HepG2 (cell line): ENCODE measurements at regions not wholly inside any gene's neighbourhood (a gene's known extent, or its start where the extent isn't known, plus 50 kb on each side); places are given as distances from the start of the nearest gene placed in this dataset.

Source experiments
- ATAC-seq: fragments of 200-7000 bp; cut with Tn5 transposase; 3 replicates; pipeline ENCODE4 v1.9.1; 2020; ENCODE audit warnings: mild to moderate bottlenecking, moderate library complexity
- BruUV-seq: library from RNA; stranded (reverse); fragments of 400-500 nt; replicated peaks from 2 replicates; lab custom pipeline; 2021; lab: Mats Ljungman, UMichigan
- CTCF ChIA-PET: fragments of 300-600 bp; formaldehyde crosslinking; extraction: SDS; loops from one replicate; lab custom pipeline; 2021; ENCODE audit warnings: low total read pairs, inconsistent platforms, low intra/inter-chr PET ratio; lab: Yijun Ruan, JAX
- POLR2A ChIA-PET: fragments of 350-600 bp; sonication (Branson Sonifier 250); formaldehyde crosslinking; loops from one replicate; lab custom pipeline; 2020; ENCODE audit warnings: antibody characterized with exemption, inconsistent platforms; lab: Yijun Ruan, JAX
- DNase-seq: peaks from one replicate; pipeline ENCODE4 v3.0.0-alpha.2; 2015; ENCODE audit warnings: low spot score
- FAIRE-seq: peaks from 3 replicates; lab custom pipeline; 2011; peaks lifted over from hg19 to GRCh38; lab: Jason Lieb, UNC
- H2AFZ ChIP-seq: one replicate; pipeline ENCODE4 v1.6.1; 2011; ENCODE audit warnings: low read length, inconsistent platforms
- H3K27ac ChIP-seq: fragments of 300-600 bp; 3 replicates; pipeline ENCODE4 v1.8.0; 2011; ENCODE audit warnings: mixed run types, mild to moderate bottlenecking, mixed read lengths, low read length, inconsistent platforms; ENCODE audit not compliant: insufficient read depth; ENCODE audit errors: extremely low read length
- H3K27me3 ChIP-seq, 2 experiments: fragments of 200-600 bp in 1 of 2; 2 replicates in 1 of 2; 3 replicates in 1 of 2; pipeline versions ENCODE4 v1.6.0 to v1.8.0; 2011; ENCODE audit warnings: low read length in 2 of 2, mild to moderate bottlenecking in 2 of 2, moderate library complexity in 2 of 2, inconsistent platforms in 1 of 2; ENCODE audit not compliant: insufficient read depth in 2 of 2, control insufficient read depth in 1 of 2
- H3K36me3 ChIP-seq, 2 experiments: fragments of 200-600 bp in 1 of 2; replicated peaks in 1 of 2; 2 replicates in 1 of 2; 3 replicates in 1 of 2; pipeline versions ENCODE4 v1.5.1 to v1.8.0; 2011; ENCODE audit warnings: low read length in 2 of 2, inconsistent platforms in 1 of 2; ENCODE audit not compliant: insufficient read depth in 2 of 2, control insufficient read depth in 1 of 2
- H3K4me1 ChIP-seq: 2 replicates; pipeline ENCODE4 v1.5.1; 2012; ENCODE audit warnings: low read length, inconsistent platforms; ENCODE audit not compliant: insufficient read depth
- H3K4me2 ChIP-seq: 2 replicates; pipeline ENCODE4 v1.6.0; 2011; ENCODE audit warnings: low read depth, low read length, inconsistent platforms
- H3K4me3 ChIP-seq, 3 experiments: fragments of 200-600 bp in 1 of 3; sonication (generic), shearing (Covaris generic) in 1 of 3; replicated peaks in 1 of 3; 2 replicates each; pipeline ENCODE4 v1.5.1; 2011 to 2016; ENCODE audit warnings: low read length in 3 of 3, inconsistent platforms in 2 of 3, low read depth in 2 of 3, mild to moderate bottlenecking in 2 of 3, control low read depth in 1 of 3, mixed read lengths in 1 of 3; ENCODE audit not compliant: insufficient read depth in 1 of 3
- H3K79me2 ChIP-seq: one replicate; pipeline ENCODE4 v1.6.1; 2011; ENCODE audit warnings: low read length, inconsistent platforms; ENCODE audit not compliant: insufficient read depth
- H3K9ac ChIP-seq: 2 replicates; pipeline ENCODE4 v1.6.0; 2011; ENCODE audit warnings: mild to moderate bottlenecking, low read depth, low read length, inconsistent platforms; ENCODE audit not compliant: insufficient read depth
- H3K9me3 ChIP-seq: 2 replicates; pipeline ENCODE4 v1.5.1; 2012; ENCODE audit warnings: mild to moderate bottlenecking, low read length
- H4K20me1 ChIP-seq: 2 replicates; pipeline ENCODE4 v1.6.0; 2011; ENCODE audit warnings: inconsistent platforms, mild to moderate bottlenecking, low read length, moderate library complexity; ENCODE audit not compliant: insufficient read depth
- CEBPG ChIP-seq: IDR thresholded peaks from 2 replicates; pipeline ENCODE4 v1.6.1; 2016
- GRHL1 ChIP-seq: sonication (generic); formaldehyde crosslinking; conservative IDR thresholded peaks from 2 replicates; pipeline ENCODE4 v1.8.0; 2022; ENCODE audit warnings: missing genetic modification reagents
- HCFC1 ChIP-seq: fragments of 150-350 bp; IDR thresholded peaks from 2 replicates; pipeline ENCODE4 v1.6.1; 2014; ENCODE audit warnings: low read depth, low read length
- MIER3 ChIP-seq: IDR thresholded peaks from 2 replicates; pipeline ENCODE4 v1.6.1; 2016; ENCODE audit warnings: missing compliant biosample characterization, borderline replicate concordance
- MNT ChIP-seq: fragments of 450-650 bp; IDR thresholded peaks from 2 replicates; pipeline ENCODE4 v1.6.1; 2016
- MYC ChIP-seq: sonication (generic); formaldehyde crosslinking; IDR thresholded peaks from 2 replicates; pipeline ENCODE4 v1.9.0; 2021; ENCODE audit warnings: missing genetic modification reagents, borderline replicate concordance
- MZF1 ChIP-seq: sonication (generic); formaldehyde crosslinking; IDR thresholded peaks from 2 replicates; pipeline ENCODE4 v1.8.1; 2023; ENCODE audit warnings: mild to moderate bottlenecking, missing genetic modification reagents, borderline replicate concordance
- NR2F1 ChIP-seq, 2 experiments: fragments of 450-650 bp in 1 of 2; formaldehyde crosslinking in 1 of 2; IDR thresholded peaks; 2 replicates each; pipeline versions ENCODE4 v1.5.0 to v1.6.1; 2016 to 2020; ENCODE audit warnings: mild to moderate bottlenecking in 1 of 2, missing compliant biosample characterization in 1 of 2, missing genetic modification reagents in 1 of 2, moderate library complexity in 1 of 2
- REL ChIP-seq: sonication (generic); formaldehyde crosslinking; conservative IDR thresholded peaks from 2 replicates; pipeline ENCODE4 v1.8.0; 2022; ENCODE audit warnings: mild to moderate bottlenecking, missing genetic modification reagents, moderate library complexity
- REPIN1 ChIP-seq: sonication (generic); formaldehyde crosslinking; IDR thresholded peaks from 2 replicates; pipeline ENCODE4 v1.8.0; 2022; ENCODE audit warnings: missing genetic modification reagents, low read depth, mild to moderate bottlenecking, borderline replicate concordance
- SCMH1 ChIP-seq: sonication (generic); formaldehyde crosslinking; IDR thresholded peaks from 2 replicates; pipeline ENCODE4 v1.9.0; 2021; ENCODE audit warnings: missing genetic modification reagents, mild to moderate bottlenecking, borderline replicate concordance
- SUZ12 ChIP-seq: fragments of 150-350 bp; IDR thresholded peaks from 2 replicates; pipeline ENCODE4 v1.6.1; 2014; ENCODE audit warnings: low read depth, low read length
- U2AF2 ChIP-seq: fragments of 200-400 bp; formaldehyde crosslinking; IDR thresholded peaks from 2 replicates; pipeline ENCODE4 v1.6.1; 2017; ENCODE audit warnings: low read depth, mild to moderate bottlenecking, low read length
- ZNF264 ChIP-seq: sonication (generic); formaldehyde crosslinking; IDR thresholded peaks from 2 replicates; pipeline ENCODE4 v1.4.0; 2020; ENCODE audit warnings: missing genetic modification reagents
- ZNF576 ChIP-seq: sonication (generic); formaldehyde crosslinking; IDR thresholded peaks from 2 replicates; pipeline ENCODE4 v1.4.0; 2020; ENCODE audit warnings: mild to moderate bottlenecking, missing genetic modification reagents
- WGBS: methylation state at CpG from one replicate; pipeline ENCODE4 v1.1.6; 2017; ENCODE audit warnings: low lambda C conversion rate; 5-methylcytosine and 5-hydroxymethylcytosine counted together
- in situ Hi-C: cut with HindIII; loops from 2 replicates; pipeline ENCODE4 v1.10.0; 2017; ENCODE audit warnings: low pct_unique_long_range_greater_than_20kb; ENCODE audit not compliant: extremely low pct_ligation_motif_present
- intact Hi-C: fragments of 100-400 bp; cut with micrococcal nuclease; formaldehyde crosslinking; loops from one replicate; pipeline ENCODE4 v1.10.0; 2022; ENCODE audit not compliant: unreplicated experiment
- TF ChIP-seq, protein P1 (sequence below): sonication (generic); formaldehyde crosslinking; IDR thresholded peaks from 2 replicates; pipeline ENCODE4 v1.8.0; 2023; ENCODE audit warnings: mild to moderate bottlenecking, missing genetic modification reagents
- TF ChIP-seq, protein P2 (sequence below): sonication (generic); formaldehyde crosslinking; IDR thresholded peaks from 2 replicates; pipeline ENCODE4 v1.4.0; 2020; ENCODE audit warnings: missing genetic modification reagents

GRCh38 chr2:239821694-239822075, 203.5 kb downstream of the NDUFA10 start:
- Histone ChIP-seq H3K4me1 (no peaks in the 10 kb centered on the region), H3K79me2 (no peaks in the 10 kb centered on the region), H3K4me3 (no peak overlapping the region), H4K20me1 (no peaks in the 10 kb centered on the region), H2AFZ (no peak overlapping the region), H3K4me2 (no peak overlapping the region), H3K27me3 (peaks cover 15 to 52% of the 10 kb centered on the region in 2 experiments; a peak in 4 of 5 replicates), H3K27ac (no peak overlapping the region), H3K9me3 (no peaks in the 10 kb centered on the region), H3K36me3 (no peaks in the 10 kb centered on the region), H3K9ac (no peak overlapping the region)
- CTCF ChIA-PET, result no interaction called here
- no peak for ATAC-seq
- WGBS, result 5% methylated on average over 4 of the region's 4 CpGs
- no TSS peak for BruUV-seq
- intact Hi-C loops, result no loop called here
- in situ Hi-C loops, result loop anchor here (5.0 kb wide), 1 partner anchor 321 kb away; the partner anchor contains the start of gene OTOS
- POLR2A ChIA-PET, result no interaction called here
- DNase-seq, result no peak
- FAIRE-seq, result no peak
- TF ChIP-seq MNT (no peak), ZNF576 (no peak), MIER3 (CRISPR knock-in tag) (no peak), NR2F1 (CRISPR knock-in tag; IDR thresholded peaks at IDR 0.05) (no peak), REL (CRISPR knock-in tag) (no peak), HCFC1 (no peak), SUZ12 (no peak), REPIN1 (no peak), U2AF2 (no peak), SCMH1 (CRISPR knock-in tag) (no peak), CEBPG (CRISPR knock-in tag) (no peak), MZF1 (CRISPR knock-in tag) (no peak), GRHL1 (CRISPR knock-in tag) (no peak), ZNF264 (CRISPR knock-in tag) (no peak), MYC (CRISPR knock-in tag) (no peak)
- TF ChIP-seq, protein P1, sequence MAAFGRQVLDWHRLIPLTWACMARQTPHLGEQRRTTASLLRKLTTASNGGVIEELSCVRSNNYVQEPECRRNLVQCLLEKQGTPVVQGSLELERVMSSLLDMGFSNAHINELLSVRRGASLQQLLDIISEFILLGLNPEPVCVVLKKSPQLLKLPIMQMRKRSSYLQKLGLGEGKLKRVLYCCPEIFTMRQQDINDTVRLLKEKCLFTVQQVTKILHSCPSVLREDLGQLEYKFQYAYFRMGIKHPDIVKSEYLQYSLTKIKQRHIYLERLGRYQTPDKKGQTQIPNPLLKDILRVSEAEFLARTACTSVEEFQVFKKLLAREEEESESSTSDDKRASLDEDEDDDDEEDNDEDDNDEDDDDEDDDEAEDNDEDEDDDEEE (CRISPR knock-in tag), result no peak
- TF ChIP-seq, protein P2, sequence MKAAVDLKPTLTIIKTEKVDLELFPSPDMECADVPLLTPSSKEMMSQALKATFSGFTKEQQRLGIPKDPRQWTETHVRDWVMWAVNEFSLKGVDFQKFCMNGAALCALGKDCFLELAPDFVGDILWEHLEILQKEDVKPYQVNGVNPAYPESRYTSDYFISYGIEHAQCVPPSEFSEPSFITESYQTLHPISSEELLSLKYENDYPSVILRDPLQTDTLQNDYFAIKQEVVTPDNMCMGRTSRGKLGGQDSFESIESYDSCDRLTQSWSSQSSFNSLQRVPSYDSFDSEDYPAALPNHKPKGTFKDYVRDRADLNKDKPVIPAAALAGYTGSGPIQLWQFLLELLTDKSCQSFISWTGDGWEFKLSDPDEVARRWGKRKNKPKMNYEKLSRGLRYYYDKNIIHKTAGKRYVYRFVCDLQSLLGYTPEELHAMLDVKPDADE, result no peak
